ENCODE measurements at regions not wholly inside any gene's neighbourhood (a gene's known extent, or its start where the extent isn't known, plus 50 kb on each side); places are given as distances from the start of the nearest gene placed in this dataset.

- DNase-seq (no peak), FAIRE-seq (no peak)
- Histone ChIP-seq H3K27me3 (ENCODE audit: control insufficient read depth, insufficient read depth, low read length) (no peaks in the 10 kb centered on the region), H3K36me3 (ENCODE audit: control insufficient read depth in 2 of 3, insufficient read depth in 3 of 3, low read length in 3 of 3) (no peaks in the 10 kb centered on the region), H3K9ac (ENCODE audit: low read length in 3 of 3) (no peak overlapping the region), H3K4me3 (ENCODE audit: low read length in 3 of 3) (no peak overlapping the region), H3K4me1 (ENCODE audit: control insufficient read depth in 2 of 3, insufficient read depth in 2 of 3, low read depth in 1 of 3, low read length in 3 of 3) (peaks cover 0 to 6% (median 0%) of the 10 kb centered on the region in 3 donors), H3K27ac (ENCODE audit: low read depth in 2 of 2, low read length in 2 of 2) (no peak overlapping the region), H3K9me3 (ENCODE audit: control insufficient read depth in 2 of 3, insufficient read depth in 1 of 3, low read length in 3 of 3) (no peaks in the 10 kb centered on the region)
- intact Hi-C loops (cut with DNase I) = no loop called here
- no peak for TF ChIP-seq CTCF (IDR thresholded peaks at IDR 0.05; ENCODE audit: borderline replicate concordance, extremely low read depth, insufficient read depth)
These were observed 228.2 kb downstream of the PTEN start for GRCh38 chr10:88091490-88092061.

- Histone ChIP-seq H3K9ac (ENCODE audit: low read length in 3 of 3) (no peak overlapping the region), H3K36me3 (ENCODE audit: control insufficient read depth in 2 of 3, insufficient read depth in 3 of 3, low read length in 3 of 3) (no peaks in the 10 kb centered on the region), H3K27ac (ENCODE audit: low read depth in 2 of 2, low read length in 2 of 2) (no peak overlapping the region), H3K9me3 (ENCODE audit: control insufficient read depth in 2 of 3, insufficient read depth in 1 of 3, low read length in 3 of 3) (no peaks in the 10 kb centered on the region), H3K4me3 (ENCODE audit: low read length in 3 of 3) (no peak overlapping the region), H3K27me3 (ENCODE audit: control insufficient read depth, insufficient read depth, low read length) (no peaks in the 10 kb centered on the region), H3K4me1 (ENCODE audit: control insufficient read depth in 2 of 3, insufficient read depth in 2 of 3, low read depth in 1 of 3, low read length in 3 of 3) (peaks cover 0 to 6% (median 0%) of the 10 kb centered on the region in 3 donors)
- no peak for TF ChIP-seq CTCF (IDR thresholded peaks at IDR 0.05; ENCODE audit: borderline replicate concordance, extremely low read depth, insufficient read depth)
- intact Hi-C loops (cut with DNase I) = no loop called here
- FAIRE-seq (no peak), DNase-seq (no peak)
These were observed 228.8 kb downstream of the PTEN start for GRCh38 chr10:88092265-88092664.

- FAIRE-seq (no peak), DNase-seq (peak in 2 of 5 donors; percentile 19 to 48)
- H3K4me1 ChIP-seq (ENCODE audit: control insufficient read depth in 2 of 3, insufficient read depth in 2 of 3, low read depth in 1 of 3, low read length in 3 of 3) = peaks cover 0 to 6% (median 0%) of the 10 kb centered on the region in 3 donors
- no peak overlapping the region for H3K9ac ChIP-seq (ENCODE audit: low read length in 3 of 3)
- intact Hi-C loops (cut with DNase I) = no loop called here
- no peak for TF ChIP-seq CTCF (IDR thresholded peaks at IDR 0.05; ENCODE audit: borderline replicate concordance, extremely low read depth, insufficient read depth)
- H3K4me3 ChIP-seq (ENCODE audit: low read length in 3 of 3) = no peak overlapping the region
- no peaks in the 10 kb centered on the region for H3K9me3 ChIP-seq (ENCODE audit: control insufficient read depth in 2 of 3, insufficient read depth in 1 of 3, low read length in 3 of 3)
- no peaks in the 10 kb centered on the region for H3K27me3 ChIP-seq (ENCODE audit: control insufficient read depth, insufficient read depth, low read length)
- H3K36me3 ChIP-seq (ENCODE audit: control insufficient read depth in 2 of 3, insufficient read depth in 3 of 3, low read length in 3 of 3) = no peaks in the 10 kb centered on the region
- no peak overlapping the region for H3K27ac ChIP-seq (ENCODE audit: low read depth in 2 of 2, low read length in 2 of 2)
These were observed 229.5 kb downstream of the PTEN start for GRCh38 chr10:88092973-88093372.

GRCh38 chr10:88094795-88095194 is 231.4 kb downstream of the PTEN start:
- FAIRE-seq (no peak), DNase-seq (no peak)
- Histone ChIP-seq H3K27me3 (ENCODE audit: control insufficient read depth, insufficient read depth, low read length) (no peaks in the 10 kb centered on the region), H3K9ac (ENCODE audit: low read length in 3 of 3) (no peak overlapping the region), H3K27ac (ENCODE audit: low read depth in 2 of 2, low read length in 2 of 2) (no peak overlapping the region), H3K4me3 (ENCODE audit: low read length in 3 of 3) (no peak overlapping the region), H3K36me3 (ENCODE audit: control insufficient read depth in 2 of 3, insufficient read depth in 3 of 3, low read length in 3 of 3) (no peaks in the 10 kb centered on the region), H3K9me3 (ENCODE audit: control insufficient read depth in 2 of 3, insufficient read depth in 1 of 3, low read length in 3 of 3) (no peaks in the 10 kb centered on the region), H3K4me1 (ENCODE audit: control insufficient read depth in 2 of 3, insufficient read depth in 2 of 3, low read depth in 1 of 3, low read length in 3 of 3) (peaks cover 0 to 6% (median 0%) of the 10 kb centered on the region in 3 donors)
- intact Hi-C loops (cut with DNase I) = no loop called here
- no peak for TF ChIP-seq CTCF (IDR thresholded peaks at IDR 0.05; ENCODE audit: borderline replicate concordance, extremely low read depth, insufficient read depth)

All from kidney (tissue), 13 donors.